ENCODE measurements at regions not wholly inside any gene's neighbourhood (a gene's known extent, or its start where the extent isn't known, plus 50 kb on each side); places are given as distances from the start of the nearest gene placed in this dataset.
"Not testable (repeated sequence)": the region's sequence is repeated elsewhere in the genome, so short reads cannot be mapped to it uniquely, and the experiment has no call there.

GRCh38 chr1:213545181-213545580 lies 442.6 kb upstream of the PROX1 start:
- not testable (repeated sequence) for H3K27me3 ChIP-seq (ENCODE audit: control insufficient read depth in 1 of 2, insufficient read depth in 2 of 2, low read length in 2 of 2); H3K4me3 ChIP-seq (ENCODE audit: low read depth in 1 of 2, low read length in 2 of 2); H3K4me1 ChIP-seq (ENCODE audit: control insufficient read depth in 1 of 2, insufficient read depth in 2 of 2, low read length in 2 of 2); H3K36me3 ChIP-seq (ENCODE audit: control insufficient read depth in 1 of 2, insufficient read depth in 2 of 2, low read length in 2 of 2); H3K9ac ChIP-seq (ENCODE audit: low read depth in 1 of 2, low read length in 2 of 2); H3K9me3 ChIP-seq (ENCODE audit: control insufficient read depth in 1 of 2, low read length in 2 of 2); H3K27ac ChIP-seq (ENCODE audit: low read depth, low read length)

GRCh38 chr1:213549982-213550381 lies 437.8 kb upstream of the PROX1 start:
- H3K9me3 ChIP-seq (ENCODE audit: control insufficient read depth in 1 of 2, low read length in 2 of 2): no peaks in the 10 kb centered on the region
- H3K9ac ChIP-seq (ENCODE audit: low read depth in 1 of 2, low read length in 2 of 2): no peak overlapping the region
- no peaks in the 10 kb centered on the region for H3K27me3 ChIP-seq (ENCODE audit: control insufficient read depth in 1 of 2, insufficient read depth in 2 of 2, low read length in 2 of 2)
- no peaks in the 10 kb centered on the region for H3K4me1 ChIP-seq (ENCODE audit: control insufficient read depth in 1 of 2, insufficient read depth in 2 of 2, low read length in 2 of 2)
- no peak overlapping the region for H3K27ac ChIP-seq (ENCODE audit: low read depth, low read length)
- H3K4me3 ChIP-seq (ENCODE audit: low read depth in 1 of 2, low read length in 2 of 2): no peak overlapping the region
- no peaks in the 10 kb centered on the region for H3K36me3 ChIP-seq (ENCODE audit: control insufficient read depth in 1 of 2, insufficient read depth in 2 of 2, low read length in 2 of 2)

GRCh38 chr1:213550804-213551203 lies 437.0 kb upstream of the PROX1 start:
- Histone ChIP-seq H3K27me3 (ENCODE audit: control insufficient read depth in 1 of 2, insufficient read depth in 2 of 2, low read length in 2 of 2) (no peaks in the 10 kb centered on the region), H3K4me3 (ENCODE audit: low read depth in 1 of 2, low read length in 2 of 2) (no peak overlapping the region), H3K9ac (ENCODE audit: low read depth in 1 of 2, low read length in 2 of 2) (no peak overlapping the region), H3K4me1 (ENCODE audit: control insufficient read depth in 1 of 2, insufficient read depth in 2 of 2, low read length in 2 of 2) (no peaks in the 10 kb centered on the region), H3K36me3 (ENCODE audit: control insufficient read depth in 1 of 2, insufficient read depth in 2 of 2, low read length in 2 of 2) (no peaks in the 10 kb centered on the region), H3K9me3 (ENCODE audit: control insufficient read depth in 1 of 2, low read length in 2 of 2) (no peaks in the 10 kb centered on the region), H3K27ac (ENCODE audit: low read depth, low read length) (no peak overlapping the region)

- Histone ChIP-seq H3K9ac (ENCODE audit: low read depth in 1 of 2, low read length in 2 of 2) (no peak overlapping the region), H3K9me3 (ENCODE audit: control insufficient read depth in 1 of 2, low read length in 2 of 2) (no peaks in the 10 kb centered on the region), H3K4me3 (ENCODE audit: low read depth in 1 of 2, low read length in 2 of 2) (no peak overlapping the region), H3K27ac (ENCODE audit: low read depth, low read length) (no peak overlapping the region), H3K36me3 (ENCODE audit: control insufficient read depth in 1 of 2, insufficient read depth in 2 of 2, low read length in 2 of 2) (no peaks in the 10 kb centered on the region), H3K4me1 (ENCODE audit: control insufficient read depth in 1 of 2, insufficient read depth in 2 of 2, low read length in 2 of 2) (no peaks in the 10 kb centered on the region), H3K27me3 (ENCODE audit: control insufficient read depth in 1 of 2, insufficient read depth in 2 of 2, low read length in 2 of 2) (no peaks in the 10 kb centered on the region)
Observed at GRCh38 chr1:213552045-213552444, 435.7 kb upstream of the PROX1 start.

GRCh38 chr1:213560226-213560625 lies 427.5 kb upstream of the PROX1 start:
- H3K27me3 ChIP-seq (ENCODE audit: control insufficient read depth in 1 of 2, insufficient read depth in 2 of 2, low read length in 2 of 2): no peaks in the 10 kb centered on the region
- no peak overlapping the region for H3K9ac ChIP-seq (ENCODE audit: low read depth in 1 of 2, low read length in 2 of 2)
- H3K4me3 ChIP-seq (ENCODE audit: low read depth in 1 of 2, low read length in 2 of 2): no peak overlapping the region
- H3K9me3 ChIP-seq (ENCODE audit: control insufficient read depth in 1 of 2, low read length in 2 of 2): no peaks in the 10 kb centered on the region
- H3K27ac ChIP-seq (ENCODE audit: low read depth, low read length): no peak overlapping the region
- peaks cover 0 to 5% of the 10 kb centered on the region in 2 donors for H3K4me1 ChIP-seq (ENCODE audit: control insufficient read depth in 1 of 2, insufficient read depth in 2 of 2, low read length in 2 of 2)
- H3K36me3 ChIP-seq (ENCODE audit: control insufficient read depth in 1 of 2, insufficient read depth in 2 of 2, low read length in 2 of 2): no peaks in the 10 kb centered on the region

GRCh38 chr1:213561870-213562269 lies 425.9 kb upstream of the PROX1 start:
- no peaks in the 10 kb centered on the region for H3K36me3 ChIP-seq (ENCODE audit: control insufficient read depth in 1 of 2, insufficient read depth in 2 of 2, low read length in 2 of 2)
- no peak overlapping the region for H3K4me3 ChIP-seq (ENCODE audit: low read depth in 1 of 2, low read length in 2 of 2)
- H3K9ac ChIP-seq (ENCODE audit: low read depth in 1 of 2, low read length in 2 of 2): no peak overlapping the region
- peaks cover 0 to 5% of the 10 kb centered on the region in 2 donors for H3K4me1 ChIP-seq (ENCODE audit: control insufficient read depth in 1 of 2, insufficient read depth in 2 of 2, low read length in 2 of 2)
- H3K27ac ChIP-seq (ENCODE audit: low read depth, low read length): no peak overlapping the region
- no peaks in the 10 kb centered on the region for H3K9me3 ChIP-seq (ENCODE audit: control insufficient read depth in 1 of 2, low read length in 2 of 2)
- H3K27me3 ChIP-seq (ENCODE audit: control insufficient read depth in 1 of 2, insufficient read depth in 2 of 2, low read length in 2 of 2): no peaks in the 10 kb centered on the region

- Histone ChIP-seq H3K9ac (ENCODE audit: low read depth in 1 of 2, low read length in 2 of 2) (no peak overlapping the region), H3K36me3 (ENCODE audit: control insufficient read depth in 1 of 2, insufficient read depth in 2 of 2, low read length in 2 of 2) (no peaks in the 10 kb centered on the region), H3K9me3 (ENCODE audit: control insufficient read depth in 1 of 2, low read length in 2 of 2) (no peaks in the 10 kb centered on the region), H3K27ac (ENCODE audit: low read depth, low read length) (no peak overlapping the region), H3K4me1 (ENCODE audit: control insufficient read depth in 1 of 2, insufficient read depth in 2 of 2, low read length in 2 of 2) (peaks cover 0 to 10% of the 10 kb centered on the region in 2 donors), H3K27me3 (ENCODE audit: control insufficient read depth in 1 of 2, insufficient read depth in 2 of 2, low read length in 2 of 2) (no peaks in the 10 kb centered on the region), H3K4me3 (ENCODE audit: low read depth in 1 of 2, low read length in 2 of 2) (no peak overlapping the region)
Observed at GRCh38 chr1:213564215-213564659, 423.5 kb upstream of the PROX1 start.

- H3K9me3 ChIP-seq (ENCODE audit: control insufficient read depth in 1 of 2, low read length in 2 of 2): no peaks in the 10 kb centered on the region
- H3K36me3 ChIP-seq (ENCODE audit: control insufficient read depth in 1 of 2, insufficient read depth in 2 of 2, low read length in 2 of 2): no peaks in the 10 kb centered on the region
- H3K4me1 ChIP-seq (ENCODE audit: control insufficient read depth in 1 of 2, insufficient read depth in 2 of 2, low read length in 2 of 2): peaks cover 14 to 35% of the 10 kb centered on the region in 2 donors
- no peak overlapping the region for H3K9ac ChIP-seq (ENCODE audit: low read depth in 1 of 2, low read length in 2 of 2)
- H3K27ac ChIP-seq (ENCODE audit: low read depth, low read length): no peak overlapping the region
- H3K4me3 ChIP-seq (ENCODE audit: low read depth in 1 of 2, low read length in 2 of 2): no peak overlapping the region
- H3K27me3 ChIP-seq (ENCODE audit: control insufficient read depth in 1 of 2, insufficient read depth in 2 of 2, low read length in 2 of 2): no peaks in the 10 kb centered on the region
Observed at GRCh38 chr1:213568929-213569815, 418.6 kb upstream of the PROX1 start.

GRCh38 chr1:213569816-213570150 lies 418.0 kb upstream of the PROX1 start:
- no peaks in the 10 kb centered on the region for H3K36me3 ChIP-seq (ENCODE audit: control insufficient read depth in 1 of 2, insufficient read depth in 2 of 2, low read length in 2 of 2)
- H3K4me1 ChIP-seq (ENCODE audit: control insufficient read depth in 1 of 2, insufficient read depth in 2 of 2, low read length in 2 of 2): peaks cover 14 to 30% of the 10 kb centered on the region in 2 donors
- H3K9ac ChIP-seq (ENCODE audit: low read depth in 1 of 2, low read length in 2 of 2): no peak overlapping the region
- no peak overlapping the region for H3K4me3 ChIP-seq (ENCODE audit: low read depth in 1 of 2, low read length in 2 of 2)
- no peaks in the 10 kb centered on the region for H3K27me3 ChIP-seq (ENCODE audit: control insufficient read depth in 1 of 2, insufficient read depth in 2 of 2, low read length in 2 of 2)
- no peak overlapping the region for H3K27ac ChIP-seq (ENCODE audit: low read depth, low read length)
- no peaks in the 10 kb centered on the region for H3K9me3 ChIP-seq (ENCODE audit: control insufficient read depth in 1 of 2, low read length in 2 of 2)

GRCh38 chr1:213570487-213570886 lies 417.3 kb upstream of the PROX1 start:
- peaks cover 14 to 30% of the 10 kb centered on the region in 2 donors for H3K4me1 ChIP-seq (ENCODE audit: control insufficient read depth in 1 of 2, insufficient read depth in 2 of 2, low read length in 2 of 2)
- H3K9me3 ChIP-seq (ENCODE audit: control insufficient read depth in 1 of 2, low read length in 2 of 2): no peaks in the 10 kb centered on the region
- H3K36me3 ChIP-seq (ENCODE audit: control insufficient read depth in 1 of 2, insufficient read depth in 2 of 2, low read length in 2 of 2): no peaks in the 10 kb centered on the region
- no peak overlapping the region for H3K27ac ChIP-seq (ENCODE audit: low read depth, low read length)
- no peak overlapping the region for H3K4me3 ChIP-seq (ENCODE audit: low read depth in 1 of 2, low read length in 2 of 2)
- H3K9ac ChIP-seq (ENCODE audit: low read depth in 1 of 2, low read length in 2 of 2): no peak overlapping the region
- no peaks in the 10 kb centered on the region for H3K27me3 ChIP-seq (ENCODE audit: control insufficient read depth in 1 of 2, insufficient read depth in 2 of 2, low read length in 2 of 2)

Measured in duodenal mucosa (tissue), 2 donors.